Spleen (tissue), 11 donors: ENCODE measurements at regions not wholly inside any gene's neighbourhood (a gene's known extent, or its start where the extent isn't known, plus 50 kb on each side); places are given as distances from the start of the nearest gene placed in this dataset.

ENCODE experiments used
- DNase-seq: peaks from one replicate; pipeline ENCODE4 v3.0.0-alpha.2; 2020
- H3K27ac ChIP-seq, 8 donors: fragments of 200-600 bp; sonication (generic) in 7 of 8; 1 replicate in 4 of 8; 2 replicates in 4 of 8; pipeline versions ENCODE4 v1.5.0 to v1.8.0; 2016 to 2021; ENCODE audit warnings: inconsistent platforms in 4 of 8, mild to moderate bottlenecking in 4 of 8, moderate library complexity in 1 of 8
- H3K27me3 ChIP-seq, 7 donors: fragments of 200-600 bp; sonication (generic) in 6 of 7; replicated peaks in 1 of 7; 1 replicate in 4 of 7; 2 replicates in 3 of 7; pipeline versions ENCODE4 v1.5.0 to v1.8.0; 2016 to 2021; ENCODE audit warnings: inconsistent platforms in 3 of 7, mild to moderate bottlenecking in 1 of 7
- H3K36me3 ChIP-seq, 6 donors: fragments of 200-600 bp; sonication (generic) in 5 of 6; 1 replicate in 4 of 6; 2 replicates in 2 of 6; pipeline versions ENCODE4 v1.5.0 to v1.8.0; 2016 to 2021; ENCODE audit warnings: inconsistent platforms in 2 of 6
- H3K4me1 ChIP-seq, 6 donors: fragments of 200-600 bp; sonication (generic) in 5 of 6; 1 replicate in 3 of 6; 2 replicates in 3 of 6; pipeline versions ENCODE4 v1.5.0 to v1.8.0; 2016 to 2021; ENCODE audit warnings: inconsistent platforms in 3 of 6
- H3K4me3 ChIP-seq, 8 donors: fragments of 200-600 bp; sonication (generic) in 7 of 8; 1 replicate in 4 of 8; 2 replicates in 4 of 8; pipeline versions ENCODE4 v1.5.0 to v1.8.0; 2016 to 2021; ENCODE audit warnings: inconsistent platforms in 4 of 8, mild to moderate bottlenecking in 4 of 8, moderate library complexity in 2 of 8
- H3K9me3 ChIP-seq, 8 donors: fragments of 200-600 bp; sonication (generic) in 7 of 8; 1 replicate in 4 of 8; 2 replicates in 4 of 8; pipeline versions ENCODE4 v1.5.0 to v1.8.0; 2016 to 2021; ENCODE audit warnings: inconsistent platforms in 4 of 8
- CTCF ChIP-seq, 11 experiments: fragments of 200-600 bp in 7 of 11; fragments of 450-650 bp in 4 of 11; sonication (generic) in 4 of 11; IDR thresholded peaks in 8 of 11; conservative IDR thresholded peaks in 3 of 11; 1 replicate in 7 of 11; 2 replicates in 4 of 11; pipeline versions ENCODE4 v1.4.0 to v1.8.0; 2016 to 2021; ENCODE audit warnings: antibody characterized with exemption in 11 of 11, inconsistent platforms in 4 of 11, mild to moderate bottlenecking in 1 of 11
- POLR2A ChIP-seq, 3 donors: fragments of 450-650 bp; IDR thresholded peaks; one replicate each; pipeline ENCODE4 v1.5.1; 2017; ENCODE audit warnings: antibody characterized with exemption in 3 of 3, mild to moderate bottlenecking in 1 of 3
- POLR2AphosphoS5 ChIP-seq, 3 donors: sonication (generic); formaldehyde crosslinking; IDR thresholded peaks; one replicate each; pipeline ENCODE4 v1.5.1; 2017; ENCODE audit warnings: antibody characterized with exemption in 3 of 3
- WGBS, 5 donors: extraction: QIAGEN DNeasy Blood & Tissue Kit in 3 of 5; methylation state at CpG; one replicate each; pipeline versions ENCODE4 v1.1.5 to v1.1.7; 2013 to 2018; 5-methylcytosine and 5-hydroxymethylcytosine counted together
- intact Hi-C: fragments of 100-400 bp; cut with DNase I; formaldehyde crosslinking; loops from one replicate; pipeline ENCODE4 v1.15.0; 2023; ENCODE audit warnings: low total_unique reads
- donor health status: healthy with polysubstance abuse.
- donor health status: DM: no; HTN: no; CAD: no; lungs with moderate emphysema.
- donor health status: DM: no; HTN: no; CAD: no.
- donor health status: Bipolar disorder and iron deficiency.
- donor health status: healthy.
- donor health status: DM: no; HTN: no; CAD: no.
- donor health status: DM: yes; HTN: yes; CAD: no.

- H3K27me3 ChIP-seq = no peaks in the 10 kb centered on the region
- no peak overlapping the region for H3K27ac ChIP-seq
- H3K36me3 ChIP-seq = no peaks in the 10 kb centered on the region
- no peak for DNase-seq
- peaks cover 0 to 25% (median 15%) of the 10 kb centered on the region in 8 donors for H3K9me3 ChIP-seq
- no peaks in the 10 kb centered on the region for H3K4me1 ChIP-seq
- no peak overlapping the region for H3K4me3 ChIP-seq
- WGBS, 5 donors = 94 to 100% (median 97%) methylated on average over 1 of the region's 1 CpG
- TF ChIP-seq CTCF (IDR thresholded peaks at IDR 0.05 in 8 of 11, conservative IDR thresholded peaks at IDR 0.05 in 3 of 11) (no peak), POLR2A (IDR thresholded peaks at IDR 0.05) (no peak), POLR2AphosphoS5 (IDR thresholded peaks at IDR 0.05) (no peak)
- intact Hi-C loops = no loop called here
These were observed 307.2 kb downstream of the PTEN start for GRCh38 chr10:88170628-88171027.

GRCh38 chr10:88172159-88172558 is 308.7 kb downstream of the PTEN start:
- DNase-seq = no peak
- Histone ChIP-seq H3K27me3 (no peaks in the 10 kb centered on the region), H3K36me3 (no peaks in the 10 kb centered on the region), H3K4me1 (no peaks in the 10 kb centered on the region), H3K9me3 (peaks cover 0 to 39% (median 26%) of the 10 kb centered on the region in 8 donors), H3K27ac (no peak overlapping the region), H3K4me3 (no peak overlapping the region)
- intact Hi-C loops = no loop called here
- TF ChIP-seq POLR2A (IDR thresholded peaks at IDR 0.05) = no peak
- TF ChIP-seq CTCF (IDR thresholded peaks at IDR 0.05 in 8 of 11, conservative IDR thresholded peaks at IDR 0.05 in 3 of 11) = no peak
- no peak for TF ChIP-seq POLR2AphosphoS5 (IDR thresholded peaks at IDR 0.05)
- WGBS, 5 donors = 47 to 69% (median 48%) methylated on average over 1 of the region's 1 CpG

GRCh38 chr10:88174391-88174790 is 311.0 kb downstream of the PTEN start:
- TF ChIP-seq CTCF (IDR thresholded peaks at IDR 0.05 in 8 of 11, conservative IDR thresholded peaks at IDR 0.05 in 3 of 11) (no peak), POLR2AphosphoS5 (IDR thresholded peaks at IDR 0.05) (no peak), POLR2A (IDR thresholded peaks at IDR 0.05) (no peak)
- Histone ChIP-seq H3K9me3 (peaks cover 0 to 38% (median 28%) of the 10 kb centered on the region in 8 donors), H3K4me1 (no peaks in the 10 kb centered on the region), H3K36me3 (no peaks in the 10 kb centered on the region), H3K27me3 (no peaks in the 10 kb centered on the region), H3K27ac (no peak overlapping the region), H3K4me3 (no peak overlapping the region)
- DNase-seq = no peak
- WGBS, 5 donors = 93 to 98% (median 96%) methylated on average over 5 of the region's 5 CpGs
- intact Hi-C loops = no loop called here

GRCh38 chr10:88178758-88179157 is 315.3 kb downstream of the PTEN start:
- H3K36me3 ChIP-seq = no peaks in the 10 kb centered on the region
- no peaks in the 10 kb centered on the region for H3K4me1 ChIP-seq
- no peak overlapping the region for H3K4me3 ChIP-seq
- peaks cover 0 to 38% (median 28%) of the 10 kb centered on the region in 8 donors for H3K9me3 ChIP-seq
- H3K27ac ChIP-seq = no peak overlapping the region
- TF ChIP-seq POLR2A (IDR thresholded peaks at IDR 0.05) (no peak), POLR2AphosphoS5 (IDR thresholded peaks at IDR 0.05) (no peak), CTCF (IDR thresholded peaks at IDR 0.05 in 8 of 11, conservative IDR thresholded peaks at IDR 0.05 in 3 of 11) (no peak)
- no peaks in the 10 kb centered on the region for H3K27me3 ChIP-seq
- DNase-seq = no peak
- intact Hi-C loops = no loop called here
